Activated CD4-positive, alpha-beta T cell treated with anti-CD3 and anti-CD28 coated beads, Interleukin-2, amount 50 U/mL, for 16 hours (primary cell): ENCODE measurements at regions not wholly inside any gene's neighbourhood (a gene's known extent, or its start where the extent isn't known, plus 50 kb on each side); places are given as distances from the start of the nearest gene placed in this dataset.
A peak's percentile ranks its signal among the peaks of the same experiment; 100 is the strongest.
"Not testable (repeated sequence)": the region's sequence is repeated elsewhere in the genome, so short reads cannot be mapped to it uniquely, and the experiment has no call there.

Experiments used
- DNase-seq: peaks from one replicate; pipeline ENCODE4 v3.0.0-alpha.2; 2020

DNA sequence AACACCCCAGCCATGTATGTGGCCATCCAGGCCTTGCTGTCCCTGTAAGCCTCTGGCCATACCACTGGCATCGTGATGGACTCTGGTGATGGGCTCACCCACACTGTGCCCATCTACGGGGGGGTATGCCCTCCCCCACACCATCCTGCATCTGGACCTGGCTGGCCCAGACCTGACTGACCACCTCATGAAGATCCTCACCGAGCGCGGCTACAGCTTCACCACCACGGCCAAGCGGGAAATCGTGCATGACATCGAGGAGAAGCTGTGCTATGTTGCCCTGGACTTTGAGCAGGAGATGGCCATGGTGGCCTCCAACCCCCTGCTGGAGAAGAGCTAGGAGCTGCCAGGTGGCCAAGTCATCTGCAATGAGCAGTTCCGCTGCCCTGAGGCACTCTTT, 80.4 kb upstream of the ZCCHC2 start:
- DNase-seq: no peak

DNA sequence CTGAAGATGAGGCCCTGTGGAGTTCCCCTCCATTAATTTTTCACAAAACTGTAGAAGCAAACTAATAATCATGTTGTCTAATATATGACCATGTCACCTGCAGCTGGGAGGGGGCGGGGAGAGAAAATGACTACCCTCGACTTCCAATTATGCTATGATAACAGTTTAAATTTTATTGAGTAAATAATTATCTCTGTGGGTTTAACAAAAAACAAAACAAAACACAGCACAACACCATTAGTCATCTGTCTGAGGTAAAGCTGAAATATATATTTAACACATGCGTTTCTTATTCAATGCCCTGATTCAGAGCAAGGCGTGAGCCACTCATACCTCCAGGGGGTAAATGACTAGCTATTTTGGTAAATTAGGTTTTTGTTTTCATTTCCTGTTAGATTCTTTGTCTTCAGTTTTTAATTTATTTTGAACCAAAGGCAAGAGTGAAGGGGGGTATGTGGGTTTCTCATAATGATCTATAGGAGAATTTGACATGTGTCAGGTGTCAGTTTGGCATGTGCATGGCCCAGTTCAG, 77.4 kb upstream of the ZCCHC2 start:
- DNase-seq: peak; percentile 22

DNA sequence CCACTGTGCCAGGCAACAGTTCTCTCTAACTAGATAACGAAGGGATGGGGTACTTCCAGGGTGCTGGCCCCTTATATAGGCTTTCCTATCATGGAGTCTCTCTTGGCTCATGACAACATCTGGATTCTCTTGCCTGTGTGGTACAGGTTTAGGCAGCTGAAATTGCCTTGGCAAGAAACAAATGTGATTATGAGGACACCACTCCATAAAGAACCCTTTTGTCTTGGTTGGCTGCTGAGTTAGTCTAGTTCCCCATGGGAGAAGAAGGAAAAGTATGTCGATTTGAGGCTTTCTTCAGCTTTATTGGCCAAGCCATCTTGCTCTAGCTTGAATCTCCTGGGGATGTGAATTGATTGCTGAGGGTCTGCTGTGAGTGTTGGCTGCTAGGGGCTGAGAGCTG, 76.3 kb upstream of the ZCCHC2 start:
- DNase-seq: no peak

DNA sequence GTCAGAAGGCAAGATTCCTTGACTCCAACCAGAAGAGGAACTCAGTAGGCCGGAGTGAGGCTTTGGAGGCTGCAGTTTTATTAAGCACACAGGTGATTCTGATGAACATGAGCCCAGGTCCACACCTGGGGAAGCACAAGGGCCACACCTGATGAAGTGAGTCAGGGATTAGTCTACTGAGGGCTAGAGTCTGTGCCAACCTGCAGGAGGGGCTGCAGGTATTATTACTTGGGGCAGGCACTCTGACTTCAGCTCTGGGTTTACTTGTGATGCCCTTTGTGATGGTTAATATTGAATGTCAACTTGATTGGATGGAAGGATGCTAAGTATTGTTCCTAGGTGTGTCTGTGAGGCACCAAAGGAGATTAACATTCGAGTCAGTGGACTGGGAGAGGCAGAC, 75.2 kb upstream of the ZCCHC2 start:
- no peak for DNase-seq

DNA sequence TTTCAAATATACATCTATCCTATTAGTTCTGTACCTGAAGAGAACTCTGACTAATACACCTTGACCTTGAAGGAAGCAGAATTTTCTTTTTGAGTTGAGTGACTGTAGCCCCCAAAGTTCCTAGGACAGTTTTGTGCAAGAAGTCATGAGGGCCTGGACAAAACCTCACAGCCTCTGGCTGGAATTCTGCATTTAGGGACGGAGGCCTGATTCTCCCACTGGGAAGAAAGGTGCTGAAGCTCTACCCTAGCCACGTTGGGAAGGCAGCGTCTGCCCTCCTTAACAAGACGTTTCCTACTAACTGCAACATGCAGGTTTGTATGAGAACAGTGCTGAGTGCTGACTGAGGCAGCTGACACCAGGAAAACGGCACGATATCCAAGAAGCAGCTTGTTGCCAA, 74.4 kb upstream of the ZCCHC2 start:
- DNase-seq: no peak

DNA sequence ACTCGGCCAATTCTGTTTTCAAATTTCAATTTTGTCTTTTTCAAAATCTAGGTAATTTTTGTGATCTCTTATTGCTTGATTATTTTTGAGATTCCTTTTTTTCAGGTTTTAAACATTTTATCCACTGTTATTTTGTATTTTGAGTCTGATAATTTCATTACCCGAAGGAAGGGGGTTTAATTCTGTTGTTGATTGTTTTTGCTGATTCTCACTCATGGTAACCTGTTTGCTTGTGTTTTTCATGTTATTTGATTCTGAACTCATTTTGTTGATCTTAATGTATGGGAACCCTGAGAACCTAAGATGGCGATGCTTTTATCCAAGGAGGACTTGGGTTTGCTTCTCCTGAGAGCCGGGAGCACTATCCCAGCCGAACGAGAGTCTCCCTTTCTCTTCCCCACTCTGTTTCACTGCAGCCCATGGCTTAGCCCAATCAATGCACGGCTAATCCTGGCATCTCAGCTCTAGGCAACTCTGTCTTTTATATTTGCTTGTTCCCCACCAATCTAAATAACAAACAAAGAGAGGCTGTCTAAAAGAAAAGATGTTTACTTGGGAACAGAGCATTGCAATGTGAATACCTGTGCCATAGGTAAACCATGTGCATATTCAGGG, 73.2 kb upstream of the ZCCHC2 start:
- no peak for DNase-seq

DNA sequence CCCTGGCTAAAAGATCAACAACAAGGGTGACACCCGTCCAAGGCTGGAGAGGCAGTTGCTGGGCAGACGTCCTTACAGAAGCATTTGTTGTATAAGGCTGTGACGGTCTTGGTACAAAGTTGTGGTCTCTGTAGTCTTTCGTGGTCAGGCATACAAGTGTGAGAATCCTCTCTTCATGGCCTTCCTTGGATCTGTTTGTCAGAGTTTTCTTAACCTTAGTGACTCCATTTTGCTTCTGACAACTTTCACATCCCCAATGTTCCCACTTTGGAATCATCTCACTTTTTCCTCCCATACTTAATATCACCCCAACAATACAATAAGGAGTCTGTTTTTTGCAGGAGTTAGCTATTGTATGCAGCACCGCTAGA, 72.7 kb upstream of the ZCCHC2 start:
- no peak for DNase-seq

DNA sequence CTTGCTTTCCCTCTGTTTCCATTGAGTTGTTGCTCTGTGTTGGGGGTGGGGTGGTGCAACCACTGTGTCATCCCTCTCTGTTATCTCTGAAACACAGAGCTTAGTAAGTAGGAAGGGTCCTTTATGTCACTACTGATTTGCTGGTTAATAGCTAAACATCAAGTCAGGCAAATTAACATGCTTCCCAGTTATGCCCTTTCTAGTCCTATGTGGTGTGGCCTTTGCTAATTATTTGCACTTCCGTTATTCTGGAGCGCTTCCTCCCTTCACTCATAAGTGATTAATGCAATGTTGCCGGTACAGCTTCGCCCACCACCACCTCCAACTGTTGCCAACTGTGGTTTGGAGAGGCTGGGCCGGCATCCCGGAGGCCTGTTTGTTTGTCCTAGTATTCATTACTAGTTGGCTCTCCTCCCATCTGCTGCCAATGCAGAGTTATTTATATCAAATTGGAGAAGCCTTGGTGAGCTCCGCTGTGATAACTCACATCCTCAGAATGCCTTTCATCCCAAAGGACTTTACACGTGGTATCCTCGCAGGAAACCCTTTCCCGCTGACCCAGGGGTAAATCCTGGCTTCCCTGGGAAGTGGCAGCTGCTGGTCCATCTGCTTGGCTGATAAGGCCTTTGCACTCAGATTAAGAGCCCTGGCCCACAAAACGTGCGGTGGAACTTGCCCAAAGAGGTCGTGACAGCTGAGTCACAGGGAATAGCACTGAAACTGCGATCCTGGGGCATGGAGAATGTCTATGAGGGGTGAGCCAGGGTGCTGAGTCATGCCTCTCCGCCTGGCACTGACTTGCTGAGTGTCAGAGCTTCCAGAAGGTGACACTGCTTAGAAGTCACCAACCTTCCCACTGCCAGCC, 72.0 kb upstream of the ZCCHC2 start:
- DNase-seq: no peak

DNA sequence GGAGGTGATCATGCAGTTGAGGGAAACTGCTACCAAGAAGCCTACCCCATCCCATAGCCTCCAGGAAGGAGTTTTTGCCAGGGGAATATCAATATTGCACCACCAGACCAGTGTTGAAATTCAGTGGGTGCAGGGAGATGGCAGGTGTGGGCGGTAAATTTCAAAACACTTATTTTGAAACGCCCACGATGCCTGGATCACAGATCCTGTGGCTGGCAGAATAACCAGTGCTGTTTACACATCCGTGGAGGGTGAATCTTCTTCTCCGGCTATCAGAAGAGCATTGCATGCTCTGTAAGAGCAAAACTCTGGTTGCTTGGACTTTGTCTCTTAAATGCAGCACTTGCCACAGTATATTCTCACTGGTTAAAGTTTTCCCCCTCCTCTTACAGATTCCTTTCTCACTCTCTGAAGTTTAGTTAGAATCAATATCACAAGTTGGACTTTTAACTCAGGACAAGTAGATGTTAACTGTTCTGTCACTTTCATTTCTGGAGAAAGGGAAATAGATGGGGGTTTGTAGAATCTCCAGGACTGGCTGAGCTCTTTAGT, 70.5 kb upstream of the ZCCHC2 start:
- DNase-seq: peak; percentile 52

DNA sequence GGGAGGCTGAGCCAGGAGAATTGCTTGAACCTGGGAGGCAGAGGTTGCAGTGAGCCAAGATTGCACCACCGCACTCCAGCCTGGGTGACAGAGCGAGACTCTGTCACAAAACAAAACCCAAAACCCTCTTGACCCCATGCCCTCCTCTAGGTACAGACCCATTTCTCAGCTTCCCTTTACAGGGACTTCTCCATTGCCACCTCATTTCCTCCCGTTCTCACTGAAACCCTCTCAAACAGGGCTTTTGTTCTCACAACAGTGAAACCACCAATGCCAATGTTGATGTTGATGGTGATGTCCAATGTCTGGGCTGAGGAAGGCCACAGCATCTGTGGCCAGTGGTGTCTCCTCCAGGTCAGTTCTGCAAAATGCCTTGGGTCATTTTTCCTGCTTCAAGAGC, 69.0 kb upstream of the ZCCHC2 start:
- peak; percentile 19 for DNase-seq

DNA sequence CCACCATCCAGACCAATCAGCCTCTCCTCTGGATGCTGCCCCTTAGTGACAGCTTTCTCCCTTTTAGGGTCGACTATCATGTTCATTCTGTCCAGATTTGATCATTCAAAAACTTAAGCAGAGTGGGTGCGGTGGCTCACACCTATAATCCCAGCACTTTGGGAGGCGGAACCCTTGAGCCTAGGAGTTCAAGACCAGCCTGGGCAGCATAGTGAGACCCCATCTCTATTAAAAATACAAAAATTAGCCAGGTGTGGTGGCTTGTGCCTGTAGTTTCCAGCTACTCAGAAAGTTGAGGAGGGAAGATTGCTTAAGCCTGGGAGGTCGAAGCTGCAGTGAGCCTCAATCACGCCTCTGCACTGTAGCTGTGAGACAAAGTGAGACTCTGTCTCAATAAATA, 68.3 kb upstream of the ZCCHC2 start:
- DNase-seq: no peak

DNA sequence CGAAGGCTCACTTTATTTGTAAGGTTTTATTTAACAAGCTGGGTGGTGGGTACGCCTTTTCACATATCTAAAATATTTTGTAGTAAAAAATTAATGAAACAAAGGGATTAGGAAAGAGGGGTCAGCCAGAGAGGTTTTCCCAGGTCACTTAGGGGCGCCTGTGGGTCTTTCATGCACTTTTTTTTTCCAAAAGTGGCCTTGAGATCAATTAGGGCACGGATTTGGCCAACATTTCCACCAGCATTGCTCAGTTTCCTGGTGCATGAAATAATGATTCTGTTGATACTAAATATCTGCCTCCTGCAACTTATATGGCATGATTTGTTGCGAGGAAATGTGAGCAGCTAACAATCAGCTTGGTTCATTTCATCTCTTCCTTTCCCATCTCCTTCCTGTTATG, 67.6 kb upstream of the ZCCHC2 start:
- no peak for DNase-seq

DNA sequence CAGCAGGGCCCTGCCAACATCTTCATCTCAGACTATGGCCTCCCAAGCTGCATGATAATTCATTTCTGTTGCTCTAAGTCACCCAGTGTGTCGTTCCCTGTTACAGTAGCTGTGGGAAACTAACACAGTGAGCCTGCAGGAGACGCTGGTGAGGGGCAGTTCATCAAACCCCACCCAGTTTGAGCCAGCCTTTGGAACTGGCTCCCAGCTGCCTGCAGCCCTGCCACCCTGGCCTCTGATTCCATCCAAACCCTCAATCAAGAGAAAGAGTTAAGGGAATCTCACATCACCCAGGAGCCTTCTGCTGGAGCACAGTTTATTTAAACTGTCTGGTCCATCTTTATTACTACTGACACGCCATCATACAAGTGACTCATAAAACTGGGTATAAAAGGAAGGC, 64.9 kb upstream of the ZCCHC2 start:
- no peak for DNase-seq

DNA sequence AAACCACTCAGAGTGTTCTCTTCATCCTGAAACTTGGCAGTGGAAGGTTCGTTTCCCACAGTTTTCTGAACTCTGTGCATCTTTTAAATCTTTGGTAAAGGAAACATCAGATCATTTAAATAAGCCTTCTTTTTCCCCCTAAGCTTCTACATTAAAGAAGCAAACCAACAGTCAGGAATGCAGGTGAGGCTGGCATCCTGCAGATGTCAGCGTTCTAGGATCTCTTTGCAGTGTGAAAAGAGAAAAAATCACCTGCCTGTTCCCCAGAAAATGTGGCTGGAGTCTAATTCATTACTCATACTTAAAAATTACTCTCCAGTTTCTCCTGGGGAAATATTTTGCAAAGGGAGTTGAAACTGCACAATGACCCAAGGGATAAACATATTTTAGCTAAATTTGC, 64.5 kb upstream of the ZCCHC2 start:
- no peak for DNase-seq

DNA sequence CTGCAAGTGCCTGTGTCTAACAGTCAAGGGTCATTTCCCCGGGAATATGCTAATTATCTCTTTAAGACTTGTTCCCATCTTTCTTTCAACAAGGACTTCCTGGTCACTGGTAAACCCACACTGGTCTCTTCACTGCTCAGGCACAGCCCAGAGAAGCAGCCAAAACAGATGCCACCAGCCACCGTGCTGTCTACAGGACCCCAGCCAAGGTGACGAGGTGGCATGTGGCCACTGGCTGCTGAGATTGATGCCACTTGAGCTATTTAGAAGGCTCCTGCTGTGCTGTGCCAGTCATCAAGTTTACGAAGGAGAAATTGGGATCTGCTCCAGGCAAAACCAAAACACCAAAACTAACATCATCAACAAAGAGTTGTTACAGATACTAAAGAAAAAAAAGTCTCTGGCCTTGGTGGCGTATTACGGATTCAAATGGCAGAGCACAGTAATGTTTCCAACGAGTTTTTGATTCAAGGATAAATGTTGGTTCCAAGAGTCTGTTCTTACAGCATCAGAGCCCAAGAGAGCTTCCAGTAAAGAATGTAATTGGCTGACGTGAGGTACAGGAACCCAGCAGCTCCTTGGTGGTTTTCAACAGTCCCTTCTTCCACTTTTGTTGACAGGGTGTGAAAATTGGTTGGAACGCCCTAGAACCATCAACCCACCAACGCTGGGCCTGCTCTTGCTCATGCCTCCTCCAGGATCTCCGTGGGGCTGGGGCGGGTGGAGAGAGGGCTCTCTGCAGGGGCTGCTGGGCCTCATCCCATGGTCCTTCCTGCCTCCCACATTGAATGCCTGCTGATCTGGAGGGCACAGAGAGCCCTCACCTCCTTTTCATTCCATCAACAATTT, 63.7 kb upstream of the ZCCHC2 start:
- DNase-seq: no peak

DNA sequence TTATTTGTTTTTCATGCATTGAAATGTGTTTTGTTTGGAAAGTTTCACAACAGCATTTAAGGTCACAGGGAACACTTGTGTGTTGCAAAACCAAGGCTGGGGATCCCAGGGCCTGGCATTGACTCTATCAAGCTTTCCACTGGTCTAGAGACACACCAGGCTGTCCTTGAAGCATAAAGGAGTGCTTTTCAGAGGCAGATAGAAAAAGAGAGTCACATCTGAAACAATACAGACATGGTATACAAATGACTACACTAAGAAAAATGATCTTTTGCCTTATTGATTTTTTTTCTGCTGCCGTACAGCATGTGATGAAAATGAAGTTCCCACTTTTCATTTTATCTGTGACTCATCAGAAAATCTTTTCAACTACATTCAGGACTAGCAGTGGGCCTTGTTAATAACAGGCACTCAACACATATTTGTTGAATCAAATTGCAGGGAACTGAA, 61.9 kb upstream of the ZCCHC2 start:
- no peak for DNase-seq

DNA sequence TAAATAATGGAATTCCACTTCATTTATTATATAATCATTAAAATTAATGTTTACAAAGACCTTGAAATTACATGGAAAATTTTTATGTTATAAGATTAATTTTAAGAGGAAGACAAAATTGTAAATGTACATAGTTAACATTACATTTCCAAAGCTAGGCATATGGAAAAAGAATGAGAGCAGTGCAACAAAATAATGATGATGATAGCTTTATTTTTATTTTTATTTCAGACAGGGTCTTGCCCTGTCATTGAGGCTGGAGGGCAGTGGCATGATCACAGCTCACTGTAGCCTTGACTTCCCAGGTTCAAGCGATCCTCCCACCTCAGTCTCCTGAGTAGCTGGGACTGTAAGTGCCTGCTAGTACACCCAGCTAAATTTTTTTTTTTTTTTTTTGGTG, 61.2 kb upstream of the ZCCHC2 start:
- DNase-seq: no peak

DNA sequence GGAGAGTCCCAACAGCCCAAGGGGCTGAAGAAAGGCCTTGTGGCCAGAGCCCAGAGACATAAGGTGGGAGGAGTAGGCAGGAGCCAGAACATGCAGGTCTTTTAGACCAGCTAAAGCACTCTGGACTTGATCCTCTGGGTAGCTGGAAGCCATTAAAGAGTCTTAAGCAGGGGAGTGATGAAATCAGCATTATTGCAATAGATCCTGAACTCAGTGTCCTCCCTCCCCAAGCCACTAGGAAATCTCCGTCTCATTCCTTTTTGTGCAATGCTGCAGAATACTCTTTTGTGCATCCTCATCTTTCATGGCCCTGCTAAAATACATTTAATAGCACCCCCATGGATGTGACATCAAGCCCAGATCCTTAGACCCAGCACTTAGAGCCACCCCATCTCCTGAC, 58.6 kb upstream of the ZCCHC2 start:
- DNase-seq: no peak

DNA sequence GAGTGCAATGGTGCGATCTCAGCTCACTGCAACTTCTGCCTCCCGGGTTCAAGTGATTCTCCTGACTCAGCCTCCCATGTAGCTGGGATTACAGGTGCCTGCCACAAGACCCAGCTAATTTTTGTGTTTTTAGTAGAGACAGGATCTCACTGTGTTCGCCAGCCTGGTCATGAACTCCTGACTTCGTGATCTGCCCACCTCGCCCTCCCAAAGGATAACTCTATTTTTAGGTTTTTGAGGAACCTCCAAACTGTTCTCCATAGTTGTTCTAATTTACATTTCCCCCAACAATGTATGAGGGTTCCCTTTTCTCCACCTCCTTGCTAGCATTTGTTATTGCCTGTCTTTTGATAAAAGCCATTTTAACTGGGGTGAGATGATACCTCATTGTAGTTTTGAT, 53.7 kb upstream of the ZCCHC2 start:
- not testable (repeated sequence) for DNase-seq
